Uterus (tissue), 2 donors: ENCODE measurements at regions not wholly inside any gene's neighbourhood (a gene's known extent, or its start where the extent isn't known, plus 50 kb on each side); places are given as distances from the start of the nearest gene placed in this dataset.

Experiments used
- CTCF ChIP-seq, 4 experiments: fragments of 200-600 bp in 2 of 4; fragments of 450-650 bp in 2 of 4; sonication (generic) in 2 of 4; IDR thresholded peaks; one replicate each; pipeline ENCODE4 v1.5.1; 2016 to 2019; ENCODE audit warnings: antibody characterized with exemption in 4 of 4, mild to moderate bottlenecking in 2 of 4, moderate library complexity in 1 of 4
- POLR2A ChIP-seq, 2 donors: fragments of 450-650 bp; IDR thresholded peaks; one replicate each; pipeline ENCODE4 v1.6.1; 2016; ENCODE audit warnings: antibody characterized with exemption in 2 of 2, mild to moderate bottlenecking in 1 of 2, moderate library complexity in 1 of 2

GRCh38 chr13:99045396-99045795 is 67.5 kb upstream of the DOCK9 start:
- TF ChIP-seq POLR2A (IDR thresholded peaks at IDR 0.05) (no peak), CTCF (IDR thresholded peaks at IDR 0.05) (no peak)
